Keratinocyte (primary cell): ENCODE measurements at regions not wholly inside any gene's neighbourhood (a gene's known extent, or its start where the extent isn't known, plus 50 kb on each side); places are given as distances from the start of the nearest gene placed in this dataset.

Experiments used
- DNase-seq: peaks from one replicate; pipeline ENCODE4 v3.0.0-alpha.2; 2011; ENCODE audit warnings: low read depth, missing footprints, low spot score
- FAIRE-seq: peaks from 2 replicates; lab custom pipeline; 2011; peaks lifted over from hg19 to GRCh38; lab: Jason Lieb, UNC
- H2AFZ ChIP-seq: 2 replicates; pipeline ENCODE4 v1.6.0; 2012; ENCODE audit warnings: low read length, control low read depth, inconsistent platforms; ENCODE audit not compliant: control insufficient read depth
- H3K27ac ChIP-seq: 2 replicates; pipeline ENCODE4 v1.5.1; 2011; ENCODE audit warnings: low read length; ENCODE audit not compliant: control insufficient read depth, insufficient read depth
- H3K27me3 ChIP-seq: 3 replicates; pipeline ENCODE4 v1.6.0; 2011; ENCODE audit warnings: low read length; ENCODE audit not compliant: control insufficient read depth, insufficient read depth; ENCODE audit errors: extremely low read depth
- H3K36me3 ChIP-seq, 2 experiments: 2 replicates in 1 of 2; 3 replicates in 1 of 2; pipeline ENCODE4 v1.5.1; 2011; ENCODE audit warnings: low read length in 2 of 2, mild to moderate bottlenecking in 1 of 2; ENCODE audit not compliant: control insufficient read depth in 2 of 2, insufficient read depth in 2 of 2; ENCODE audit errors: extremely low read depth in 1 of 2
- H3K4me1 ChIP-seq: 3 replicates; pipeline ENCODE4 v1.5.1; 2011; ENCODE audit warnings: low read length; ENCODE audit not compliant: control insufficient read depth, insufficient read depth; ENCODE audit errors: extremely low read depth
- H3K4me2 ChIP-seq: 3 replicates; pipeline ENCODE4 v1.6.0; 2011; ENCODE audit warnings: low read depth, low read length; ENCODE audit not compliant: control insufficient read depth, insufficient read depth; ENCODE audit errors: extremely low read depth
- H3K4me3 ChIP-seq, 3 experiments: fragments of 200-600 bp in 1 of 3; sonication (generic) in 1 of 3; 2 replicates in 2 of 3; 3 replicates in 1 of 3; pipeline ENCODE4 v1.5.1; 2011 to 2016; ENCODE audit warnings: low read length in 3 of 3, mild to moderate bottlenecking in 3 of 3, control low read depth in 2 of 3, inconsistent platforms in 1 of 3, low read depth in 1 of 3, mixed read lengths in 1 of 3, mixed run types in 1 of 3, moderate library complexity in 1 of 3; ENCODE audit not compliant: control insufficient read depth in 2 of 3, insufficient read depth in 2 of 3; ENCODE audit errors: extremely low read depth in 1 of 3
- H3K79me2 ChIP-seq: 2 replicates; pipeline ENCODE4 v1.6.0; 2012; ENCODE audit warnings: low read length; ENCODE audit not compliant: control insufficient read depth, insufficient read depth
- H3K9ac ChIP-seq: 3 replicates; pipeline ENCODE4 v1.6.0; 2011; ENCODE audit warnings: low read length; ENCODE audit not compliant: control insufficient read depth, insufficient read depth; ENCODE audit errors: extremely low read depth
- H3K9me1 ChIP-seq: 3 replicates; pipeline ENCODE4 v1.6.0; 2011; ENCODE audit warnings: low read length; ENCODE audit not compliant: control insufficient read depth, insufficient read depth; ENCODE audit errors: extremely low read depth
- H3K9me3 ChIP-seq: 2 replicates; pipeline ENCODE4 v1.5.1; 2012; ENCODE audit warnings: low read depth, low read length; ENCODE audit not compliant: control insufficient read depth
- H4K20me1 ChIP-seq: 3 replicates; pipeline ENCODE4 v1.6.0; 2011; ENCODE audit warnings: low read length; ENCODE audit not compliant: control insufficient read depth, insufficient read depth; ENCODE audit errors: extremely low read depth
- CTCF ChIP-seq, 3 experiments: IDR thresholded peaks in 1 of 3; conservative IDR thresholded peaks in 1 of 3; optimal IDR thresholded peaks in 1 of 3; 2 replicates in 2 of 3; 3 replicates in 1 of 3; pipeline versions ENCODE3 to v1.5.1; 2011; ENCODE audit warnings: low read length in 3 of 3, mild to moderate bottlenecking in 3 of 3, moderate library complexity in 2 of 3, control low read depth in 1 of 3, inconsistent platforms in 1 of 3; ENCODE audit not compliant: insufficient read depth in 2 of 3; ENCODE audit errors: extremely low read depth in 1 of 3
- EZH2 ChIP-seq: IDR thresholded peaks from one replicate; pipeline ENCODE4 v1.6.1; 2012; ENCODE audit warnings: inconsistent platforms, mild to moderate bottlenecking, low read length, moderate library complexity
- dilution Hi-C: fragments of 300-500 bp; cut with MboI; formaldehyde crosslinking; loops from one replicate; pipeline ENCODE4 v1.7.0; 2020; ENCODE audit warnings: low sequenced_read_pairs; ENCODE audit not compliant: extremely low pct_ligation_motif_present

- Histone ChIP-seq H3K4me1 (no peaks in the 10 kb centered on the region), H3K9ac (no peak overlapping the region), H3K4me3 (no peak overlapping the region), H3K27me3 (no peaks in the 10 kb centered on the region), H3K9me1 (no peaks in the 10 kb centered on the region), H3K9me3 (no peaks in the 10 kb centered on the region), H3K4me2 (no peak overlapping the region), H3K36me3 (no peaks in the 10 kb centered on the region), H3K27ac (no peak overlapping the region), H2AFZ (no peak overlapping the region), H4K20me1 (no peaks in the 10 kb centered on the region), H3K79me2 (no peaks in the 10 kb centered on the region)
- dilution Hi-C loops, result no loop called here
- DNase-seq, result no peak
- TF ChIP-seq EZH2, result no peak
- no peak for TF ChIP-seq CTCF (optimal IDR thresholded peaks at IDR 0.05 in 1 of 3, IDR thresholded peaks at IDR 0.05 in 1 of 3, conservative IDR thresholded peaks at IDR 0.05 in 1 of 3; ENCODE audit: extremely low read depth in 1 of 3, insufficient read depth in 2 of 3, low read length in 3 of 3)
- no peak for FAIRE-seq
Measured at GRCh38 chr4:31187979-31188378, 467.8 kb downstream of the PCDH7 start.

- Histone ChIP-seq H2AFZ (no peak overlapping the region), H3K9ac (no peak overlapping the region), H3K79me2 (no peaks in the 10 kb centered on the region), H3K27me3 (no peaks in the 10 kb centered on the region), H3K9me3 (no peaks in the 10 kb centered on the region), H3K4me2 (no peak overlapping the region), H3K36me3 (no peaks in the 10 kb centered on the region), H3K4me3 (no peak overlapping the region), H3K27ac (no peak overlapping the region), H4K20me1 (no peaks in the 10 kb centered on the region), H3K4me1 (no peaks in the 10 kb centered on the region), H3K9me1 (no peaks in the 10 kb centered on the region)
- no peak for FAIRE-seq
- TF ChIP-seq EZH2 (no peak), CTCF (optimal IDR thresholded peaks at IDR 0.05 in 1 of 3, IDR thresholded peaks at IDR 0.05 in 1 of 3, conservative IDR thresholded peaks at IDR 0.05 in 1 of 3; ENCODE audit: extremely low read depth in 1 of 3, insufficient read depth in 2 of 3, low read length in 3 of 3) (no peak)
- DNase-seq, result no peak
- dilution Hi-C loops, result no loop called here
Measured at GRCh38 chr4:31189938-31190337, 469.8 kb downstream of the PCDH7 start.
